H9 (cell line): ENCODE measurements at regions not wholly inside any gene's neighbourhood (a gene's known extent, or its start where the extent isn't known, plus 50 kb on each side); places are given as distances from the start of the nearest gene placed in this dataset.

ENCODE experiments used
- DNase-seq: peaks from one replicate; pipeline ENCODE4 v3.0.0-alpha.2; 2017
- H2AFZ ChIP-seq: one replicate; pipeline ENCODE4 v1.6.1; 2013; ENCODE audit warnings: mild to moderate bottlenecking, low read length, control low read depth, moderate library complexity
- H2AK5ac ChIP-seq: 2 replicates; pipeline ENCODE4 v1.6.1; 2013; ENCODE audit warnings: low read length, control low read depth, mixed read lengths; ENCODE audit not compliant: insufficient read length
- H2BK120ac ChIP-seq: one replicate; pipeline ENCODE4 v1.6.1; 2013; ENCODE audit warnings: low read depth, mild to moderate bottlenecking, low read length, control low read depth, inconsistent platforms; ENCODE audit not compliant: poor library complexity, severe bottlenecking
- H2BK12ac ChIP-seq: 2 replicates; pipeline ENCODE4 v1.6.1; 2013; ENCODE audit warnings: low read length, control low read depth, mixed read lengths, low read depth; ENCODE audit not compliant: insufficient read length
- H2BK15ac ChIP-seq: 2 replicates; pipeline ENCODE4 v1.6.1; 2013; ENCODE audit warnings: low read depth, low read length, control low read depth
- H2BK20ac ChIP-seq: one replicate; pipeline ENCODE4 v1.6.1; 2013; ENCODE audit warnings: low read depth, mild to moderate bottlenecking, low read length, control low read depth, inconsistent platforms; ENCODE audit not compliant: poor library complexity, severe bottlenecking
- H2BK5ac ChIP-seq: 2 replicates; pipeline ENCODE4 v1.6.1; 2013; ENCODE audit warnings: low read length, control low read depth, mixed read lengths; ENCODE audit not compliant: insufficient read length
- H3K14ac ChIP-seq: 2 replicates; pipeline ENCODE4 v1.6.1; 2013; ENCODE audit warnings: low read length, control low read depth; ENCODE audit not compliant: insufficient read depth
- H3K18ac ChIP-seq: 2 replicates; pipeline ENCODE4 v1.6.1; 2013; ENCODE audit warnings: low read depth, mild to moderate bottlenecking, mixed read lengths, low read length, control low read depth; ENCODE audit not compliant: insufficient read length
- H3K23ac ChIP-seq: 2 replicates; pipeline ENCODE4 v1.6.1; 2013; ENCODE audit warnings: low read length, control low read depth, mixed read lengths, low read depth; ENCODE audit not compliant: insufficient read length
- H3K23me2 ChIP-seq: 2 replicates; pipeline ENCODE4 v1.6.1; 2013; ENCODE audit warnings: low read depth, mild to moderate bottlenecking, mixed read lengths, low read length, control low read depth; ENCODE audit not compliant: insufficient read length, poor library complexity, severe bottlenecking
- H3K27ac ChIP-seq: 2 replicates; pipeline ENCODE4 v1.5.1; 2013; ENCODE audit warnings: low read length, control low read depth, mixed read lengths, low read depth; ENCODE audit not compliant: insufficient read length
- H3K27me3 ChIP-seq: 2 replicates; pipeline ENCODE4 v1.6.1; 2013; ENCODE audit warnings: low read length, control low read depth, inconsistent platforms; ENCODE audit not compliant: insufficient read depth
- H3K4ac ChIP-seq: 2 replicates; pipeline ENCODE4 v1.6.1; 2013; ENCODE audit warnings: low read depth, mild to moderate bottlenecking, control low read depth, inconsistent platforms, low read length, moderate library complexity
- H3K4me1 ChIP-seq: 2 replicates; pipeline ENCODE4 v1.6.1; 2013; ENCODE audit warnings: low read length, control low read depth, inconsistent platforms; ENCODE audit not compliant: insufficient read depth
- H3K4me2 ChIP-seq: 2 replicates; pipeline ENCODE4 v1.6.1; 2013; ENCODE audit warnings: low read length, control low read depth, mixed read lengths; ENCODE audit not compliant: insufficient read length, insufficient read depth
- H3K56ac ChIP-seq: 2 replicates; pipeline ENCODE4 v1.6.1; 2013; ENCODE audit warnings: low read depth, mild to moderate bottlenecking, mixed read lengths, low read length, control low read depth; ENCODE audit not compliant: insufficient read length
- H3K79me1 ChIP-seq: 2 replicates; pipeline ENCODE4 v1.6.1; 2013; ENCODE audit warnings: low read depth, mild to moderate bottlenecking, moderate library complexity, low read length, control low read depth, inconsistent platforms; ENCODE audit not compliant: insufficient read depth, poor library complexity, severe bottlenecking
- H3K79me2 ChIP-seq: 2 replicates; pipeline ENCODE4 v1.6.1; 2013; ENCODE audit warnings: low read length, control low read depth, inconsistent platforms; ENCODE audit not compliant: insufficient read depth
- H3K9ac ChIP-seq: 2 replicates; pipeline ENCODE4 v1.6.1; 2013; ENCODE audit warnings: low read length, control low read depth, mixed read lengths; ENCODE audit not compliant: insufficient read length; ENCODE audit errors: extremely low read depth
- H3K9me3 ChIP-seq: one replicate; pipeline ENCODE4 v1.6.1; 2013; ENCODE audit warnings: low read depth, low read length, inconsistent platforms; ENCODE audit not compliant: control insufficient read depth
- H3T11ph ChIP-seq: one replicate; pipeline ENCODE4 v1.6.1; 2013; ENCODE audit warnings: mild to moderate bottlenecking, low read length, control low read depth, inconsistent platforms
- H4K20me1 ChIP-seq: one replicate; pipeline ENCODE4 v1.6.1; 2013; ENCODE audit not compliant: control insufficient read depth, insufficient read length, insufficient read depth
- H4K5ac ChIP-seq: 2 replicates; pipeline ENCODE4 v1.6.1; 2013; ENCODE audit warnings: low read depth, mild to moderate bottlenecking, mixed read lengths, low read length, control low read depth; ENCODE audit not compliant: insufficient read length
- H4K8ac ChIP-seq: replicated peaks from 2 replicates; pipeline ENCODE4 v1.6.1; 2013; ENCODE audit warnings: low read length, control low read depth, mixed read lengths, low read depth; ENCODE audit not compliant: insufficient read length
- H4K91ac ChIP-seq: 2 replicates; pipeline ENCODE4 v1.6.1; 2013; ENCODE audit warnings: low read depth, mild to moderate bottlenecking, moderate library complexity, mixed read lengths, low read length, control low read depth; ENCODE audit not compliant: insufficient read length
- H3K27ac Mint-ChIP-seq, 3 experiments: 2 replicates in 2 of 3; 3 replicates in 1 of 3; pipeline ENCODE4 v1.8.0; 2020 to 2021; ENCODE audit warnings: mixed read lengths in 3 of 3, mild to moderate bottlenecking in 1 of 3, moderate library complexity in 1 of 3
- H3K27me3 Mint-ChIP-seq: 2 replicates; pipeline ENCODE4 v1.8.0; 2021; ENCODE audit warnings: low read depth, mild to moderate bottlenecking, moderate library complexity, mixed read lengths
- H3K36me3 Mint-ChIP-seq, 3 experiments: 2 replicates in 2 of 3; 3 replicates in 1 of 3; pipeline ENCODE4 v1.8.0; 2020 to 2021; ENCODE audit warnings: low read depth in 3 of 3, mixed read lengths in 3 of 3; ENCODE audit not compliant: insufficient read depth in 1 of 3
- H3K4me1 Mint-ChIP-seq, 2 experiments: 2 replicates each; pipeline ENCODE4 v1.8.0; 2020; ENCODE audit warnings: mixed read lengths in 2 of 2
- H3K4me3 Mint-ChIP-seq, 2 experiments: 2 replicates in 1 of 2; 3 replicates in 1 of 2; pipeline ENCODE4 v1.8.0; 2020 to 2021; ENCODE audit warnings: mild to moderate bottlenecking in 2 of 2, mixed read lengths in 2 of 2, moderate library complexity in 1 of 2
- H3K9me3 Mint-ChIP-seq, 2 experiments: 2 replicates in 1 of 2; 3 replicates in 1 of 2; pipeline ENCODE4 v1.8.0; 2020; ENCODE audit warnings: mild to moderate bottlenecking in 2 of 2, mixed read lengths in 2 of 2, moderate library complexity in 1 of 2
- WGBS: extraction: QIAGEN DNeasy Blood & Tissue Kit; methylation state at CpG from one replicate; pipeline ENCODE4 v1.1.7; 2013; ENCODE audit warnings: missing lambda C conversion rate, low lambda C conversion rate, mixed read lengths; ENCODE audit not compliant: insufficient read length; ENCODE audit errors: extremely low coverage; 5-methylcytosine and 5-hydroxymethylcytosine counted together
- TF ChIP-seq, protein P1 (sequence below): fragments of 200-600 bp; sonication (generic); conservative IDR thresholded peaks from 3 replicates; pipeline ENCODE4 v1.8.0; 2021; ENCODE audit warnings: antibody characterized with exemption, mild to moderate bottlenecking

DNA sequence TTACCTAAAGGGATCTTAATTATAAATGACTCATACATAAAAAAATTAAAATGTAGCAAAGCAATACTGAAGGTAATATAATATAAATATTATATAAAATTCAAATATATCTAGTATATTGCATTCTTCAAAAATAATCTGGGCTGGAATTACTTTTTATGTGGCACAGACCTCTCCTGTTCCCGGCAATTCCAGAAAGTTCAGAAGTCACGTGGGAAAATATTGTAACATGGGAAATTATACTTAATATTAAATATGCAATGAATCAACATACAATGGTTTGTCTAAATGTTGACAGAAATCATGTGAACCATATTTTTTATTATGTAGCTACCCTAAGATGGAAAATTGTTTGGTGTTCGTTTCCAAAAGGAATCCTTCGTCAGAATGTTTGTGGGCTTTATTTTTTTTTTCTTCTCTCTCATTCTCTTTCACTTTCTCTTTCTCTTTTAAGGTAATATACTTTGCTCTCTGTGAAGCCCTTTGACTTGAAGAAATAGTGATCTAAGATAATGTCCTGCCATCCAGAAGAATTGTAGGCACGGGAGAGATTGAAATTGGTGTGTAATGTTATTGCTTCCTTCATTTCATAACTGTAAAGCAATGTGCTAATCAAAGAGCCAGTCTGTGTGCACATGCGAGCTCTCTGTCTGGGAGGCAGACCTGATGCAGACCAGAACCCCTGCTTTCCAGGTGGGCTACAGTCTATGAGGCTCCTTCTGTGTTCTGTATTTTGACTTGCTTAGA, 559.4 kb downstream of the NR2F2 start:
- Histone ChIP-seq H3K4me1 (no peaks in the 10 kb centered on the region; the same call in 1 of the 2 replicates), H3K4ac (no peak overlapping the region), H3K56ac (no peak overlapping the region), H3K23ac (no peak overlapping the region), H2BK12ac (no peak overlapping the region), H3K14ac (no peak overlapping the region), H3K9me3 (no peaks in the 10 kb centered on the region), H4K5ac (no peak overlapping the region), H3K79me1 (no peaks in the 10 kb centered on the region), H3K4me2 (no peak overlapping the region), H2BK20ac (no peak overlapping the region), H2AK5ac (no peak overlapping the region), H2BK15ac (no peak overlapping the region), H4K8ac (no peak overlapping the region), H2BK120ac (no peak overlapping the region), H3K79me2 (no peaks in the 10 kb centered on the region), H3K27me3 (no peaks in the 10 kb centered on the region), H3K23me2 (no peaks in the 10 kb centered on the region), H3T11ph (no peak overlapping the region), H4K20me1 (no peaks in the 10 kb centered on the region), H2AFZ (no peak overlapping the region), H3K27ac (no peak overlapping the region), H3K18ac (no peak overlapping the region), H3K9ac (no peak overlapping the region), H2BK5ac (no peak overlapping the region), H4K91ac (no peak overlapping the region)
- no peak for DNase-seq
- Mint-ChIP-seq H3K4me1 (peaks cover 16 to 25% of the 10 kb centered on the region in 2 experiments), H3K9me3 (no peaks in the 10 kb centered on the region), H3K36me3 (0 out of 7 replicates have a peak, but pooled peaks cover 0 to 3% (median 0%) of the 10 kb centered on the region in 3 experiments), H3K27ac (no peak overlapping the region), H3K4me3 (no peak overlapping the region), H3K27me3 (no peaks in the 10 kb centered on the region)
- TF ChIP-seq, protein P1, sequence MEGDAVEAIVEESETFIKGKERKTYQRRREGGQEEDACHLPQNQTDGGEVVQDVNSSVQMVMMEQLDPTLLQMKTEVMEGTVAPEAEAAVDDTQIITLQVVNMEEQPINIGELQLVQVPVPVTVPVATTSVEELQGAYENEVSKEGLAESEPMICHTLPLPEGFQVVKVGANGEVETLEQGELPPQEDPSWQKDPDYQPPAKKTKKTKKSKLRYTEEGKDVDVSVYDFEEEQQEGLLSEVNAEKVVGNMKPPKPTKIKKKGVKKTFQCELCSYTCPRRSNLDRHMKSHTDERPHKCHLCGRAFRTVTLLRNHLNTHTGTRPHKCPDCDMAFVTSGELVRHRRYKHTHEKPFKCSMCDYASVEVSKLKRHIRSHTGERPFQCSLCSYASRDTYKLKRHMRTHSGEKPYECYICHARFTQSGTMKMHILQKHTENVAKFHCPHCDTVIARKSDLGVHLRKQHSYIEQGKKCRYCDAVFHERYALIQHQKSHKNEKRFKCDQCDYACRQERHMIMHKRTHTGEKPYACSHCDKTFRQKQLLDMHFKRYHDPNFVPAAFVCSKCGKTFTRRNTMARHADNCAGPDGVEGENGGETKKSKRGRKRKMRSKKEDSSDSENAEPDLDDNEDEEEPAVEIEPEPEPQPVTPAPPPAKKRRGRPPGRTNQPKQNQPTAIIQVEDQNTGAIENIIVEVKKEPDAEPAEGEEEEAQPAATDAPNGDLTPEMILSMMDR, result no peak
- whole genome bisulfite sequencing, result no CpG with 5 or more reads among the region's 6 CpGs
